ENCODE measurements at regions not wholly inside any gene's neighbourhood (a gene's known extent, or its start where the extent isn't known, plus 50 kb on each side); places are given as distances from the start of the nearest gene placed in this dataset.
"Not testable (repeated sequence)": the region's sequence is repeated elsewhere in the genome, so short reads cannot be mapped to it uniquely, and the experiment has no call there.

GRCh38 chr7:142636107-142636506, 113.2 kb upstream of the PRSS1 start:
- not testable (repeated sequence) for DNase-seq

- DNase-seq: peak in 1 of 2 donors; percentile 52
Measured at GRCh38 chr7:142632271-142633134, 116.8 kb upstream of the PRSS1 start.

GRCh38 chr7:142629588-142630260, 119.5 kb upstream of the PRSS1 start:
- no peak for DNase-seq

DNA sequence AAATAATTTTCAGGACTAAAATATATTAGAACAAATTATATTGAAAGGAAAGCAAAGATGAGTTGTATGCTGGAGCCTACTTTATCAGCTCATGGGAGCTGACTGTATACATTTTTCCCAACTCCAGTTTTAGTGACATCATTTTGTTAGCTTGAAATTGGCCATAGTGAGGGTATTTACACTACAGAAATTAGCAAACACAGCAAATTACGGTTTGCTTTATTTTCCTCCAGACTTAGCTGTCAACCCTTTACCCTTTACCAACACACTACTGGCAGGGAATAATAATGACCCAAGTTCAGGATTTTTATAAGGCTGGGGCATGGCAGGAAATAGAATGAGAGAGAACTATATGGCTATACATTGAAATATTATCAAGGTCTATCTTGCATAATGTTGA, 120.3 kb upstream of the PRSS1 start:
- DNase-seq: no peak

DNA sequence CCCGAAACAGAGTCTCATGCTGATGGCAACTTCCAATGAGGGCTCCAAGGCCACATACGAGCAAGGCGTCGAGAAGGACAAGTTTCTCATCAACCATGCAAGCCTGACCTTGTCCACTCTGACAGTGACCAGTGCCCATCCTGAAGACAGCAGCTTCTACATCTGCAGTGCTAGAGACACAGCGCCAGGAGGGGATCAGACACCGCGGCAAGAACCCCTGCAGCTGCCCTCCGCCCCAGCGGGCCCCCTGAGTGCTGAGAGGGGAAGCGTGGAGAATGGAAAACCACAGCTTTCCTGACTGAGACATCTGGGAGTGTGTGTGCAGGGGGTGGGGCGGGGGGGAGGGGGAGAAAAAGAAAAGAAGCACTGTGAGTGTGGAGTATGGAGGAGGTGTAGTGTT, 122.0 kb upstream of the PRSS1 start:
- DNase-seq: not testable (repeated sequence)

DNA sequence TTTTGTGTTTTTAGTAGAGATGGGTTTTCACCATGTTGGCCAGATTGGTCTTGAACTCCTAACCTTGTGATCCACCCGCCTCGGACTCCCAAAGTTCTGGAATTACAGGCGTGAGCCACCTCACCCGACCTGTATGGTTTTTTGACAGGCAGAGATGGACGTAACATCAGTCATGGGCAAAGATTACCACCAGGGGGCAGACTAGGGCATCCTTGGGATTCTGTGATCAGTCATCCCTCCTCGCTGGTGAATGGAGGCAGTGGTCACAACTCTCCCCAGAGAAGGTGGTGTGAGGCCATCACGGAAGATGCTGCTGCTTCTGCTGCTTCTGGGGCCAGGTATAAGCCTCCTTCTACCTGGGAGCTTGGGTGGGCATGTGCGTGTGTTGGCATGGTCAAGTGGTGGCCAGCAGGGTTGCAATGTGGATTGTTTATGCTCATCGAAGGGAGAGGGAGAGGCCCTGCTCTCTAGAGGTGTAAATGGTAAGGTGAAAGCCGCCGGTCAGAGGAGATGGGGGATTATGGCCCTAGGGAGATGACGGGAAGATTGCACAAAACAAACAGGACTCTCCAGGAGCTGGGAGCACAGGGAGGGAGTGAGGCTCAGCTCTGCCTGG, 122.7 kb upstream of the PRSS1 start:
- DNase-seq: peak in 1 of 2 donors; percentile 13

DNA sequence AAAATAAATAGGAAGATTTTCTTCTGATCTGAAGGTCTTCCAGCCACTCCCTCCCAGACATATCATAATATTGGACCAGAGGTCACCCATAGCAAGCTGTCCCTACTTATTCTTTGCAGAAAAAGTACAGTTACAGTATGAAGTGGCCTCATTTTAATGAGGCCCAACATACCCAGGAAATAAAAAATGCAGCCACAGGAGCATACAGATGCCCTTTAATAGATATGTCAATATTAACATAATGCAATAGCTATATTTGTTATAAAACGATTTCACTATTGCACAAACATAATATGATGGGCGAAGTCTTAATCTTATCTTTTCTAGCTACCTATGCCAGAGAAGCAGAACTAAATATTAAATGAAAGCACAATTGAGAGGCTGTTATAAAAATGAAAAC, 124.1 kb upstream of the PRSS1 start:
- DNase-seq: not testable (repeated sequence)

DNA sequence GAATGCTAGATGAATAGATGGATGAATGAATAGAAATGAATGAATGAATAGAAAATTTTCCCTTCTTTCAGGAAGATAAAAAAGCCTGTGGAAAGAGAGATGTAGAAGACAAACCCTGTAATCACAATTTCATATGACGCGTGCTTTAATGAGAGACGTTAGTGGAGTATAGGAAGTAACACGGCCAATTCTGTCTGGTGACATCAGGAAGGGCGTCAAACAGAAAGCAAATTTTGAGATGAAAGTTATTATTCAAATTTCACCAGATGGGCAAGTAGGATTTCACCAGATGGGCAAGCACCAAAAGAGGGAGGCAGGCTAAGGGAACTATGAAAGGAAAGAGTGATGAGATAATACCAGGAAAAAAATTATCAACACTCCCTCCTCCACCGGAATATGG, 128.9 kb upstream of the PRSS1 start:
- DNase-seq: no peak

GRCh38 chr7:142618655-142619351, 130.5 kb upstream of the PRSS1 start:
- no peak for DNase-seq

DNA sequence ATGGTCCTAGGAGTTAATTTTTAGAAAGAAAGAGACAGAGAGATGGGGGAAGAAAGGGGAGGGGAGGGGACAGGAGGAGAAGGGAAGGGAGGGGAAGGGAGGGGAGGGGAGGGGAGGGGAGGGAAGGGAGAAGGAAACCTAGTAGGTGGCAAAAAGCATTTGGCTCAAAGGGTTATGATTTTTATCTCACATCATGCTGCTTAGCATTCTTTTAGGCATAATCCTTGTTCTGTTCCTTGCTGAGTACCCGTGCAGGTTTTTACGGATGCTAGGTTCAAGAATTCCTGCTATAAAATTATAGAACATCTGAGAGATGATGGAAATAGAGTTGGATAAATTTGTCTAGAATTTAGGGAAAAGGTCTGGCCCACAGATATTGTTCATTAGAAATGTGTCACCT, 132.4 kb upstream of the PRSS1 start:
- no peak for DNase-seq

DNA sequence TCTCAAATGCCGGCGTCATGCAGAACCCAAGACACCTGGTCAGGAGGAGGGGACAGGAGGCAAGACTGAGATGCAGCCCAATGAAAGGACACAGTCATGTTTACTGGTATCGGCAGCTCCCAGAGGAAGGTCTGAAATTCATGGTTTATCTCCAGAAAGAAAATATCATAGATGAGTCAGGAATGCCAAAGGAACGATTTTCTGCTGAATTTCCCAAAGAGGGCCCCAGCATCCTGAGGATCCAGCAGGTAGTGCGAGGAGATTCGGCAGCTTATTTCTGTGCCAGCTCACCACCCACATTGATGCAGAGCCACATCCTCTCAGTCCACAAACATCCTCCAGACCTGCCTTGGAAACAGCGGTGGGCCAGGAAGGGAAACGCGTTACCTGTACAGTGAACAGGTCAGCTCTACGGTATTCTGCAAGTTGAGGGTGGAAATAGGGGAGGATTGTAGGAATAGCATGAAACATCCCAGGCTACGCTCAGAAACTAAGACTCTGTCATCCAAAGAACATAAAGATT, 133.1 kb upstream of the PRSS1 start:
- no peak for DNase-seq

GRCh38 chr7:142615508-142615907, 133.8 kb upstream of the PRSS1 start:
- no peak for DNase-seq

DNA sequence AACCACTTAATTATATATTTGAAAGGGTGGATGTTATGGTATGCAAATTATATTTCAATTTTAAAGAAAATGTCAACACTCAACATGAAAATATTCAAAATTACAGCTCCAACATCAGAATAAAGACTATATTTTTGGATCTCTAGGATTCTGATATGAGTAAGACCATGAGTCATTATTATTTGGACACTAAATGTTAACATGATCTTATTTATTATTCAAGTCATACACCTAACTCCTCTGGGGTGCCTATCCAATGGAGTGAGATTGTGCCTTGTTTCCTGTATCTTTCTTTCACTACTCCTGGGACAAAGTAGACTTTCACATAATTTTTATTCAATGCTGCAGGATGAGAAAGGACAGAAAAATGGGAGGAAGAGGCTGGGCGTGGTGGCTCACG, 135.2 kb upstream of the PRSS1 start:
- no peak for DNase-seq

DNA sequence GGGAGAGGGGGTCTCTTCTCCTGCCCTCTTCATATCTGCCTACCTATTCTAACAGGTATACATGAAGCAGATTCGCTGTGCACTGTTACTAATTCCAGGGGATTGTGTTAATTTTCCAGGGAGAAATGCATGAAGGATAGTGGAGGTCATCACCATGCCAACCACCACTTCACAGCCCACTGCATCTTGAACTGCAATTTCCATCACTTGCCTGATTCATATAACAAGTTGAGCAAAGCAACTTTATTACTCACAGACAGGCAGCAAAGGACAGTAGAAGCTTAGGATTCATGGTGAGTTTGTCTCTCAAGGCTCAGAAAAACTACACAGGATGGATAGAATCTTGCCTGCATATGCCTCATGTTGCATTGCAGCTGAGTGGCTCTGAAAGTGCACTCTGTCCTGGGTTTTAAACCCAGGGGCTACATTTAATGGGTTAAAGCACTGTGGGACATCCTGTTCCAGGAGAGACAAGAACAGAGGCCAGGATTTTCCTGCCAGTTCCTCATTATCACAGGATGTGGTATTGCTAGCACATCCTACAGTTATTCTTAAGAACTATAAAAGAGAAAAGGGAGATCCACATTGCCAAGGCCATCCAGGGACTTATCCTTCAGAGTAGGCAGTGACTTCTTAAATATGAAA, 136.9 kb upstream of the PRSS1 start:
- no peak for DNase-seq

GRCh38 chr7:142611566-142612236, 137.6 kb upstream of the PRSS1 start:
- no peak for DNase-seq

GRCh38 chr7:142608630-142609428, 140.4 kb upstream of the PRSS1 start:
- DNase-seq: no peak

GRCh38 chr7:142607351-142607750, 141.9 kb upstream of the PRSS1 start:
- DNase-seq: no peak

GRCh38 chr7:142606081-142606480, 143.2 kb upstream of the PRSS1 start:
- no peak for DNase-seq

- DNase-seq: no peak
Measured at GRCh38 chr7:142604671-142605070, 144.6 kb upstream of the PRSS1 start.

- peak in 1 of 2 donors; percentile 54 for DNase-seq
Measured at GRCh38 chr7:142603870-142604448, 145.3 kb upstream of the PRSS1 start.

GRCh38 chr7:142602756-142603155, 146.5 kb upstream of the PRSS1 start:
- DNase-seq: no peak

Data from hippocampal formation (tissue), 2 donors.